22Rv1 (cell line): ENCODE measurements at regions not wholly inside any gene's neighbourhood (a gene's known extent, or its start where the extent isn't known, plus 50 kb on each side); places are given as distances from the start of the nearest gene placed in this dataset.

ENCODE experiments used
- CTCF ChIP-seq: fragments of 450-650 bp; IDR thresholded peaks from 2 replicates; pipeline ENCODE4 v1.5.1; 2017; ENCODE audit warnings: mild to moderate bottlenecking
- ZFX ChIP-seq: fragments of 450-650 bp; IDR thresholded peaks from 2 replicates; pipeline ENCODE4 v1.6.1; 2017; ENCODE audit warnings: antibody characterized with exemption, borderline replicate concordance

- TF ChIP-seq CTCF (no peak), ZFX (no peak)
Measured at GRCh38 chr12:67151886-67152285, 117.3 kb upstream of the CAND1 start.
